NCI-H2029 (cell line): ENCODE measurements at regions not wholly inside any gene's neighbourhood (a gene's known extent, or its start where the extent isn't known, plus 50 kb on each side); places are given as distances from the start of the nearest gene placed in this dataset.
"Not testable (repeated sequence)": the region's sequence is repeated elsewhere in the genome, so short reads cannot be mapped to it uniquely, and the experiment has no call there.

Experiments used
- DNase-seq: peaks from one replicate; lab custom pipeline; 2025; lab: John Stamatoyannopoulos, UW

DNA sequence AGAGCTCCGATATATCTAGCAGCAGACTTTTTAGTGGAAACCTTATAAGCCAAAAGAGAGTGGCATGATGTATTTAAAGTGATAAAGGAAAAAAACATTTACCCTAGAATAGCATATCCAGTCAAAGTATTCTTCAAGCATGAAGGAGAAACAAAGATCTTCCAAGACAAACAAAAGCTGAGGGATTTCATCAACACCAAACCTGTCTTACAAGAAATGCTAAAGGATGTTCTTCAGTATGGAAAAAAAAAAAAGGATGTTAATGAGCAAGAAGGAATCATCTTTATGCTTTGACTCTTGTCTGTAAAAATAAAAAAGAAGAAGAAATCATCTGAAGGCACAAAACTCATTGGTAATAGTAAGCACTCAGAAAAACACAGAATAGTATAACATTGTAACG is 338.2 kb downstream of the TLE1 start:
- no peak for DNase-seq

DNA sequence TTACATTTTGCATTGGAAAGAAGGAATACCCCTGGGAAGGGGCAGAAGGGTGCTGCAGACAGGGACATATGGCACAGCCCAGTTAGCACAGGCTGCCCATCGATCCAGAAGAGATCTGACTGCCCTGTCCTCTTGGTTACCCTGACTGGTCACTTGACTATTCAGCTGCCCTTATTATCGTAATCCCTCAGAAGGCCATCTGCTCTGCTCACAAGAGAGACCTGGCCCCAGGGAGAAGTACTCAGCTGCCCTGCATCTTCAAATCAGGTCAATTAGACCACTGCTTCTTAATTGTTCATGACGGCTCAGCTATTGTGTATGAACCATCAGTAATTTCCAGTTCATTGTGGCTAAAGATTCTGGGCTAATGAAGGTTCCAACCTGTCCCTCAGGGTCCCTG is 345.0 kb downstream of the TLE1 start:
- no peak for DNase-seq

DNA sequence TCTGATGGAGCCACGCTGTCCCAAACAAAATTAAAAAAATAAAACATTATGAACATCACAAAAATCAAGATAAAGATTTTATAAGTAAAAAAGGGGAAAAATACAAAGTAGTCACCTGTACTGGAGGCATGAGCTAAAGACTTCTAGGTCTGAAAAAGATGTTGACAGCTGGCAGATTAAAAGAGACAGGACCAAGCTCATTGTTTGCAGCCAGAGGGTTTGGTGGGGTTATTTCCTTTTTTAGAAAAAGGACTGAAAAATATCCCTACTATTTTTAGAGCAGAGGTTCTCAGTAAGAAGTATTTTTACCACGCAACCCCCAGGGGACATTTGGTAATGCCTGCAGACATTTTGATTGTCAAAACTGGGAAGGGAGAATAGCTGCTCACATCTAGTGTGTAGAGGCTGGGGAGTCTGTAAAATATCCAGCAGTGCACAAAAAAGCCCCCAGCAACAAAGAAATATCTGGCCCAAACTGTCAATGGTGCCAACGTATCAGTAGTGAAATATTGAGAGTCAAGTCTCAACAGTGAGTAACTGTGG is 353.4 kb downstream of the TLE1 start:
- no peak for DNase-seq

DNA sequence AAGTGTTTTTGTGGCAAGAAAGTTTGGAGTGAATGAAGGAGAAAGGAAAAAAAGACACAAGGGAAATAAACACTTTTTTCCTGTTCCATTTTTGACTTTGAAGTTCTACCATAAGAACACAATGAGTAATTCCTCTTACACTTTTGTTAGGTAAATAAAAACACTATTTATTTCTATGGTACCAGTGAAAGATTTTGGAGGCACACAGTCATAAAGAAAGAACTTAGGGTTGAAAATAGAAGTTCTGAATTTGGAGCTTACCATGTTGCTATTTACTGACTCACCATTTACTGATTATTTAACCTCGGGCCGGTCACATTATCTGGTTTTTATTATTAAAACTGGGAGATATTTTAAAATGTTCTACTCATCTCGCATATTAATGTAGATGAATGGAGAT is 367.8 kb downstream of the TLE1 start:
- no peak for DNase-seq

DNA sequence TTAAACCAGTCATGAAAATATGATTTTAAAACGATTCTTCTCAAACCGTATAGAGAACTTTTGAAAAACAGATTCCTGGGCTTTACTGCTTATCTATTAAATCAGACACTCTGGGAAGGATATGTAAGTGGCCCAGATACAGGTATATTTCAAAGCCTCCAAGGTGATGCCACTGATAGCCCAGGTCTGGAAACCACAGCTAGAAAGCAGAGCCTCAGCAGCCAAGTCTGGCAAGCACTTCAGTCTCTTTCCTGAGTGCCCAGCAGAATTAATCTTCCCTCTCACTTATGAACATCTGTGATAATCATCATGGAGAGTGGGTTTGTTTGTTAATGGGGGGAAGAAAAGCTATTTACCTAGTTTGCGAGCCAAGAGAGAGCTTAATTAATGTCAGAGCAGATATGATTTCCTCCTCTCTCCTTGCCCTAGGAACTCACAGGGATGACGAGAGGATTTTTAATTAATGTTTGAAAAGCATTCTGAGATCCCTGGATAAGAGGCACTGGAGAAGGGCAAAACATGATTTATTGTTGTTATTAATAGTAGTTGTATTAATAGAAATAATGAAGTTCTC is 368.4 kb downstream of the TLE1 start:
- peak; percentile 15 for DNase-seq

DNA sequence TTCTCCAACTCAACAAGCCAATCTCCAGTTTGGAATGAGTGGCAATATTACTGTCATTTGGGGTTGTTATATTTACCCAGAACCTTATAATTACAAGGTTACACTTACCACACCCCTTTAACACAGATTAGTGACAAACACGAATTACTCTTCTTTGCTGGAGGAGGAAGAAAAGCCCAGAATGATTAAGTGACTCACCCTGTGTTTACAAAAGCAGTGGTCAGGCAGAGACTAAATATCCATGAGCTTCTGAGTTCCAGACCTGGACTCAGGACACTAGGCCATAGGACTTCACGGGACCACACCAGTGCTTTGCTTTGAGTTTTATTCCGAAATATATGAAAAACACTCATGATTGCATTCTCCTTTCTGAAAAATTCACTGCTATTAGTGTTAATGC is 370.8 kb downstream of the TLE1 start:
- no peak for DNase-seq

DNA sequence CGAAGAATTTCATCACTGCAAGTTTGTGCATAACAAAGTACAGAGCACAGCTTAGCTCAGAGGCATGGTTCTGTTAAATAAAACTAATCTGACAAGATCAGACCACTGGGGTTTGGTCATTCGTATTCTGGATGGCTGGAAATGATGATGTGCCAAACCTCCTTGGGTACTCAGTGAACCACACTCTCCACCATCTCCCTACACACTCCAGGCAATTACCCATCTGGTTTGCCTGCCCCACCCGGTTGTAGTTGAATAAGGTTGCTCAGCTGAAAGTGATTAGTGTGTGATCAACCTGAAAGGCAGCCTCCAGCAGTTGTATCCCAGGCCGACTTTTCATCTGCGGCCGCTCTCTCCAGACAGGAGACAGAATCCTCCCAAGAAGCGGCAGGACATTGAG is 371.4 kb downstream of the TLE1 start:
- no peak for DNase-seq

DNA sequence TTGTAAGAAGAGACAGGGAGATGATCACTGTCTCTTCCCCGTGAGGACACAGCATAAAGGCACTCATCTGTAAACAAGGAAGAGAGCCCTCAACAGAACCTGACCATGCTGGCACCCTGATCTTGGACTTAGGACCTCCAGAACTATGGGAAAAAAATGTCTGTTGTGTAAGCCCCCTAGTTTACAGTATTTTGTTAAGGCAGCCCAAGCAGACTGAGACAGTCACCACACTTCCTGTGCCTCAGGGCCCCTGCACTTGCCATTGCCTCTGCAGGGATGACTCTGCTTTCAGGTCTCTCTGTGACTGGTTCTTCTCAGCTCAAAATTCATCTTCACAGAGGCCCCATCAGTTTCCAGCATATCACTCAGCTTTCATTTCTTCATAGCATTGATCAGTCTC is 372.1 kb downstream of the TLE1 start:
- DNase-seq: no peak

DNA sequence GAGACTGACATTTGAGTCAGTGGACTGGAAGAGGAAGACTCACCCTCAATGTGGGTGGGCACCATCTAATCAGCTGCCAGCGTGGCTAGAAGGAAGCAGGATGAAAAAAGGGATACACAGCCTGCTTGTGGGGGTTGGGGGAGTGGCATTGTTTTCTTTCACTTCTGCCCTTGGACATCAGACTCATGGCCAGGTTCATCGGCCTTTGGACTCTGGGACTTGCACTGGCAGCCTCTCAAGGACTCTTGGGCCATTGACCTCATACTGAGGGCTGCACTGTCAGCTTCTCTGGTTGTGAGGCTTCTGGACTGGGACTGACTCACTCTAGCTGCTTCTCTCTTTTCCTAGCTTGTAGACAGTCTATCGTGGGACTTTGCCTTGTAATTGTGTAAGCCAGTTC is 374.9 kb downstream of the TLE1 start:
- DNase-seq: no peak

DNA sequence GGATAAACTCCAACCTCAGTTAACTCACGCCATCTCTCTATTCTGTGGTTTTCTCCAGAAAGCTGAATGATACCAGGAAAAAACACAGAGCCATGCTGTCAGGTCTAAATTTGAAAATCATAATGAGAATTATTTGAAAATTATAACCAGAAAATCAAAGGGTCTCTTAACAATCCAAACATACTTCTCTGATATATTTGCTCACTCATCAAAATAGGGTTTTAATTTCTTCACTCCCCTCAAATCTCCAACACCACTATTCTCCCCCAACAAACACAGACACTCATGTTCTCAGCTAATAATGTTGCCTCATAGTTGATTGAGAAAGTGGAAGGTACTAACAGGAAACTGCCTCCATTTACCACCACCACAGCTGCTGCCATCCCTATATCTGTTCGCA is 375.5 kb downstream of the TLE1 start:
- DNase-seq: no peak

DNA sequence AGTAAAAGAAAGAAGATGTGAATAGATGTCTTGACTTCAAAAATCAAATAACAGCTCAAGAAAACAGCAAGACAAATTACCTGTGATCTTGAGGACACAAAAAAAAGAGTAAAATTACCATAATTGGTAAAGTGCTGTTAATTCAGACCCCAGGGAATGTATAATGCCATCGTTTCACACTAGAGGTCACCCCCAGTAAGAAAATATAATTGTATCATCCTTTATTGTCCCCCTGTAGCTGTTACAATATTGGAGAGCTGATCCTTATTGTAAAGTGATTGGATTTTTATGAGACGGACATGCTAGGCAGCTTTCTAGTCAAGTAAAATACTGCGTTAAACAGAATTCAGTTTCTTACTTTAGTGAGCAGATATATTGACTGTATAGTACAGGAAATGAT is 377.0 kb downstream of the TLE1 start:
- DNase-seq: no peak

DNA sequence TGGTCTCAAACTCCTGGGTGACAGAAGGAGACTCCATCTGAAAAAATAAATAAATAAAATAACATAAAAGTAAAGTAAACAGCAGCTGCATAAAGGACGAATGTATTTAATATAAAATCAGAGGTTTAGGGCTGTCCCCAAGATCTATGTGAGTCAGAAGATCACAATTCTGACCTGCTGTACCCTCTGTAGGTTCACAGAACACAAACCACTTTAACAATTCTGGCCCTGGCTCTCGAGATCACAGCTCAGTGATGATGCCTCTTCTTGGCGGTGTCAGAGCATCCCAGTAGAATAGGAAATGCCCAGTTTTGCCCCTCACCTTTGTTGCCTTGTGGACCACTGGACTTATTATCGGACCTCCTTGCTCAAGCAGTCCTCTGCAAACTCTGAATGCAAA is 380.9 kb downstream of the TLE1 start:
- DNase-seq: no peak

DNA sequence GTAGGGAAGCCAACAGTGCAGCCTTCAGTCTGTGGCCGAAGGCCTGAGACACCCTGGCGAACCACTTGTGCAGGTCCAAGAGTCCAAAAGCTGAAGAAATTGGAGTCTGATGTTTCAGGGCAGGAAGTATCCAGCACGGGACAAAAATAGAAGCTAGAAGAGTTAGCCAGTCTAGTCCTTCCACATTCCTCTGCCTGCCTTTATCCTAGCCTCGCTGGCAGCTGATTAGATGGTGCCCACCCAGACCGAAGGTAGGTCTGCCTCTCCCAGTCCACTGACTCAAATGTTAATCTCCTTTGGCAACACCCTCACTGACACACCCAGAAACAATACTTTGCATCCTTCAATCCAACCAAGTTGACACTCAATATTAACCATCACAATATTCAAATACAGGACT is 381.6 kb downstream of the TLE1 start:
- DNase-seq: not testable (repeated sequence)

DNA sequence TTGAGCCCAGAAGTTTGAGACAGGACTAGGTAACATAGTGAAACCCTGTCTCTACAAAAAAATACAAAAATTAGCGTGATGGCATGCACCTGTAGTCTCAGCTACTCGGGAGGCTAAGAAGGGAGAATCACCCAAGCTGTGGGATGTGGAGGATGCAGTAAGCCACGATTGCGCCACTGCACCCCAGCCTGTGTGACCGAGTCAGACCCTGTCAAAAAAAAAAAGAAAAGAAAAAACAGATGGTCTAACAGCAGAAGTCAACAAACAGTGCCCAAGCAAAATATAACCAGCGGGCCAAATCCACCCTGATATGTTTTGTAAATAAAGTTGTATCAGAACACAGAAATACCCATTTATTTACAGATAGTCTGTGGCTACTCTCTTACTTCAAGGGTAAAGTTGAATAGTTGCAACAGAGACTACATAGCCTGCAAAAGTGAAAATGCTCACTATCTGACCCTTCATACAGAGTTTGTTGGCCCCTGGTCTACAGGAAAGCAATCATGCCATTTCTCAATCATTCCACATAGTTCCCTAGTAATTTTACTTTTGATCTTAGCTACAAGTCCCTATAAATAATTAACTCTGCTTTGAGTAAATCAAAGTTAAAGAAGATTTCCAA is 383.7 kb downstream of the TLE1 start:
- no peak for DNase-seq

DNA sequence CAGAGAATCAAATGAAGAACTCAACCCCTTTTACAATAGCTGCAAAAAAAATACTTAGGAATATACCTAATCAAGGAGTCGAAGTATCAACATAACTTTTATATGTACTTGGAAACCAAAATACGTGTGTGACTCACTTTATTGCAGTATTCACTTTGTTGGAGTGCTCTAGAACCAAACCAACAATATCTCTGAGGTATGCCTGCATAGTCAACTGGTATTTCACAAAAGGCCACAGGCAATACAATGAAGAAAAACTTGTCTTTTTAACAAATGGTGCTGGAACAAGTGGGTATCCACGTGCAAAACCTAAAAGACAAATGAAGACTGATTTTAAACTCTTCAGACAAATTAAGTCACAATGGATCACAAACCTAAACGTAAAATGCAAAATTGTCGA is 385.7 kb downstream of the TLE1 start:
- DNase-seq: no peak

DNA sequence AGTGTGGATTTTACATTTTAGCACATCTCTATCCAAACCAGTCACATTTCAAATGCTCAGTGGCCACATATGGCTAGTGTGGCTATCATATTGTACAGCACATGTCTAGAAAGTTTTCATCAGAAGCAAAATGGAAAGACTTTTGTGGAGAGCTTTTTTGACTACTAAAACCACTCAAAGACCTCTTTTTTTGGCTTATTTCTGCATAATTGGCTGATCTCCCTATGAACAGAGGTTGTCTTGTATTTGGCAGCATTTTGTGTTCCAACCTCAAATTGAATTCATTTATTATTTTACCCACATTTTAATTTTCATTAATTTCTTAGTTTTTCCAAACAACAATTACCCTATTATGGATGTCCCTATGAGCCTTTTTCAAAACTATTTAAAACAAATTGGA is 395.7 kb downstream of the TLE1 start:
- DNase-seq: no peak

DNA sequence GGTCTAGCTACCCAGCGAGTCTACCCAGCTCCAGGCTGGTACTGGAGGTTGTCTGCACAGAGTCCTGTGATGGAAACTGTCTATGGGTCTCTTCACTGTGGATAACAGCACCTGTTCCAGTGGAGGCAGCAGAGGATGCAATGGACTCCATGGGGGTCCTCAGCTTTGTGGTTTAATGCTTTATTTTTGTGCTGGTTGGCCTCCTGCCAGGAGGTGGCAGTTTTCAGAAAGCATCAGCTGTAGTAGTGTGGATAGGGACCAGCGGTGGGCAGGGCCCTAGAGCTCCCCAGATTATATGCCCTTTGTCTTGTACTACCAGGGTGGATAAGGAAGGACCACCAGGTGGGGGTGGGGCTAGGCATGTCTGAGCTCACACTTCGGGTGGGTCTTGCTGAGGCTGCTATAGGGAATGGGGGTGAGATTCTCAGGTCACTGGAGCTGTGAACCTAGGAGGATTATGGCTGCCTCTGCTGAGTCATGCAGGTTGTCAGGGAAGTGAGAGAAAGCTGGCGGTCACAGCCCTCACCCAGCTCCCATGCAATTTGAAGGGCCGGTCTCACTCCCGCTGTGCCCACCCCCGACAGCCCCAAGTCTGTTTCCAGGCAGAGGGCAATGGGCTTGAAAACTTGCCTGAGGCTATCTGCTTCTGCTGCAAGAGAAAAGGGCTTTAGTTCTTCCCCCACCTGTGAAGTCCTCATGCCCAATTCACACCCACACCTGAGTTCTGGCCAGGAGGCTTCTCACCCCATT is 397.1 kb downstream of the TLE1 start:
- DNase-seq: no peak

DNA sequence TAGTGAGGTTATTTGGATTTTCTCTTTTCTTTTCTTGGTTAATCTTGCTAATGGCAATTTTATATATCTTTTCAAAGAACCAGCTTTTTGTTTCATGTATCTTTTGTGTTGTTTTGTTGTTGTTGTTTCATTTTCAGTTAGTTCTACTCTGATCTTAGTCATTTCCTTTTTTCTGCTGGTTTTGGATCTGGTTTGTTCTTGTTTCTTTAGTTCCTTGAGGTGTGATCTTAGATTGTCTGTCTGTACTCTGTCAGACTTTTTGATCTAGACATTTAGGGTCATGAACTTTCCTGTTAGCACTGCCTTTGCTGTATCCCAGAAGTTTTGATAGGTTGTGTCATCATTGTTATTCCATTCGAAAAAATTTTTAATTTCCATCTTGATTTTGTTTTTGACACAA is 399.7 kb downstream of the TLE1 start:
- DNase-seq: no peak

DNA sequence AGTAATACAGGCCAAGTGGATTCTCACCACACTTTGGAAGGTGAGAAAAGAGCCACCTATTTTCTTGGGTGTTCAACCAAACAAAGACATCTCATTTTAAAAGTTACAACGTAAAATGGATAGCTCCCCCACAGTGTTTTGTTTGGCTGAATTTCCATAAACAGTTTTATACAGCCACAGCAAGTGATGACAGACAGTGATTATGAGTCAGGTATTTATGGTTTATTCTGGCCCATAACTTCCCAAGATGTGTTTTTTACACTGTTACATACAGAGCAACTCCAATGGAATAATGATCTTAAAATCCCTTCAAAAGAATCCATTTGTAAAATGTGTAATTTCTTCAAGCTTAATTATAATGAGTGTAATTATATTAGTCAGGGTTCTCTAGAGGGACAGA is 421.3 kb downstream of the TLE1 start:
- DNase-seq: no peak

DNA sequence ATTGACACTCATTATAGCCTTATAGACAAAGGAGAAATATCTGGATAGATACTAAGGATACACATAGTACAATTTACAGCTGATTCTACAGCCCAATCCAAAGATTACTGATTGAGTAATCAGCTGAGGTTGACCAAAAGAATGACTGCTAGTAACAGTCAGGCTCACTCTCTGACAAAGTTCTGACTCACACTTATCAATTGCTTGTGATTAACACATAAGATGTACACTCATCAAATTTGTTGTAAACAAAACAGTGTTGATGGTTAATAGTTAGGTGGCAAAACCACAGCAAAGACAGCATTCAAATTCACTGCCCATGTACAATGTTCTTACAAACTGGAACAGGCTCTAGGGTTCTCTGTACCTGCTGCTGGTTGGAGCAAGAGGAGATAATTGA is 422.7 kb downstream of the TLE1 start:
- DNase-seq: no peak

DNA sequence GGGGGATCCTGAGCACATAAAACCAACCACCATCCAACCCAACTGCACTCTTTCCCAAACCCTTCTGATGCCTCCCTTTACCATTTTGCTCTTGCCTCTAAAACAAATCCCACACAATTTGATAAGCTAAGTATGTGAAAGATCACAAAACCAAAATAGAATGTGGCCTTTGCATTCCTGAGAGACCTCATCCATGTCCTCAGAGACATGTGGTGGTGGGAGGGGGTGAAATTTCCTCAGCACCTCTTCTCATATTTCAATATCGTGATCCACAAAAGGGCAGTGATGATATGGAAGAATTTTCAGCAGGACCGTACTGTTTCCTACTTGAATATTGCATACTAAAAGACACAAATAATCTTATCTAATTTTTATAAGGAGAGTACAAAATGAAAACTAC is 423.3 kb downstream of the TLE1 start:
- DNase-seq: no peak

DNA sequence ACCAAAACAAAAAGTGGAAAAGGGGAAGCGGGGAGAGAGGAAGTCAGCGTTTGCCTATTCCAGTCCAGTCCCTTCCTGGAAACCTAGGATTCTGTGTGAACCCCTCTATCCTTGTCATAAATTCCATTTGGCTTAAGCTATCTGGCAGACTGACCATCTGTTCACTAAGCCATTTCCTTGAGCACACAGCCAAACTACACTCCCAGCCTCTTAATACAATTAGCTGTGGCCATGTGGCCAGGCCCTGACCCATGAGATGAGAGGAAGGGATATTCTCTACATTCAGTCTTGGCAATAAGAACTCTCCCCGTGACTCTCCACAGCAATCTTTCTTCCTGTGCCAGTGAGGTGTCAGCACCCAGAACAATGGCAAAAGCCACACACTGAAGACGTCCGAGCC is 424.8 kb downstream of the TLE1 start:
- no peak for DNase-seq

DNA sequence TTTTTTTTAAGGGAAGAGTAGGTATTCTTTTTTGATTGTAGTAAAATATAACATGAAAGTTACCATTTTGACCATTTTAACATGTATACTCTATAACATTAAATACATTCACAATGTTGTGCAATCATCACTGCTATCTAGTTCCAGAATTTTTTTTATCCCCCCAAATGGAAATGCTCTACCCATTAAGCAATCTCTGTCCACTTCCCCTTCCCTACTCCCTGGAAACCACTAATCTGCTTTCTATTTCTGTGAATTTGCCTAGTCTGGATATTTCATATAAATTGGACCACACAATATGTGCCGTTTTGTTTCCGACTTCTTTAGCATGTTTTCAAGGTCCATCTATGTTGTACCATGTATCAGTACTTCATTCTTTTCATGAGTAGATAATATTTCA is 429.5 kb downstream of the TLE1 start:
- no peak for DNase-seq

DNA sequence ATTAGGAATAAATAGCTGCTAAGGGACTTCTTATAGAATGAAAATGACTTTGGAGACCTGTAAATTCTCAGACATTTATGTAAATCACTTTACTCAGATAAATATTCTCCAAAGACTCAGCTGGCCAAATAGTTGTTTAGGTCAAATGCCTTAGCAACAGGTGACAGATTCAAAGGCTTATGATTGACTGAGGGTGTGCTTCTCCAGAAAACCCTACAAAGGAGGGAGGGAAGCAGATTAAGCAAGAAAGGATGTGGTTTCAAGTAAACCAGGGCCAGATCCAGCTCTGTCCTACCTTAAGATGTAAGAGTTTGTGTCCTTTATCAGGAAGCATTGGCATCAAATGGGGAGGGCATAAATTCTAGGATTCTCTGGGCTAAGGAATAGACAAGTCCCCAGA is 433.0 kb downstream of the TLE1 start:
- no peak for DNase-seq
